Adrenal gland (tissue), 5 donors: ENCODE measurements at regions not wholly inside any gene's neighbourhood (a gene's known extent, or its start where the extent isn't known, plus 50 kb on each side); places are given as distances from the start of the nearest gene placed in this dataset.

Experiments
- CTCF ChIP-seq, 6 experiments: fragments of 450-650 bp in 4 of 6; fragments of 200-600 bp in 2 of 6; sonication (generic) in 1 of 6; IDR thresholded peaks; 1 replicate in 5 of 6; 2 replicates in 1 of 6; pipeline versions ENCODE4 v1.5.1 to v1.8.0; 2016 to 2021; ENCODE audit warnings: antibody characterized with exemption in 6 of 6, mild to moderate bottlenecking in 2 of 6, moderate library complexity in 1 of 6
- POLR2A ChIP-seq, 2 donors: fragments of 450-650 bp; IDR thresholded peaks; one replicate each; pipeline ENCODE4 v1.6.1; 2017; ENCODE audit warnings: antibody characterized with exemption in 2 of 2, mild to moderate bottlenecking in 2 of 2, moderate library complexity in 1 of 2
- donor health status: DM: no; HTN: no; CAD: no.

GRCh38 chr2:217712431-217712830, 290.4 kb downstream of the TNS1 start:
- TF ChIP-seq POLR2A (IDR thresholded peaks at IDR 0.05) (no peak), CTCF (IDR thresholded peaks at IDR 0.05) (no peak)
